Activated CD4-positive, alpha-beta T cell treated with anti-CD3 and anti-CD28 coated beads, Interleukin-2, Interleukin-4, amounts not matched to agents 100 ng/mL and 50 ng/mL, durations not matched to agents 16 hours and 8 hours (primary cell): ENCODE measurements at regions not wholly inside any gene's neighbourhood (a gene's known extent, or its start where the extent isn't known, plus 50 kb on each side); places are given as distances from the start of the nearest gene placed in this dataset.
"Not testable (repeated sequence)": the region's sequence is repeated elsewhere in the genome, so short reads cannot be mapped to it uniquely, and the experiment has no call there.

Source experiments
- DNase-seq: peaks from one replicate; pipeline ENCODE4 v3.0.0-alpha.2; 2020; ENCODE audit warnings: low spot score

DNA sequence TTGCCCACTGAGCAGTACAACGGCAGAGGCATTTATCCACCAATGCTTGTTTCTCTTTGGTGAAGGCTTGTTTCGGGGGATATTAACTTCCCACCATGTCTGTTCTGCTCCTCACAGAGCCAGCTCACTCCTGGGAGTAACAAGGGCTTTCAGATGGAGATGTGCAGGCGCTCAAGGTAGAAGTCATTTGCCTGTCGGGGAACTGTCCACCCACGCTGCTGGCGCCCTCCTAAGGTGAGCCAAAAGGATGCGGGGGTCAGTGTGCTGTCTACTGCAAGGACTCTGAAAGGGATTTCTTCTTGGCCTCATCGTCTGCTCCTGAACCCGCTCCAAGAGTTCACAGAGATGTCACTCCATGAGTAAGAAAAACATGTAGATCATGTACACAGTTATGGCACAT lies 57.0 kb upstream of the CYRIA start:
- no peak for DNase-seq

DNA sequence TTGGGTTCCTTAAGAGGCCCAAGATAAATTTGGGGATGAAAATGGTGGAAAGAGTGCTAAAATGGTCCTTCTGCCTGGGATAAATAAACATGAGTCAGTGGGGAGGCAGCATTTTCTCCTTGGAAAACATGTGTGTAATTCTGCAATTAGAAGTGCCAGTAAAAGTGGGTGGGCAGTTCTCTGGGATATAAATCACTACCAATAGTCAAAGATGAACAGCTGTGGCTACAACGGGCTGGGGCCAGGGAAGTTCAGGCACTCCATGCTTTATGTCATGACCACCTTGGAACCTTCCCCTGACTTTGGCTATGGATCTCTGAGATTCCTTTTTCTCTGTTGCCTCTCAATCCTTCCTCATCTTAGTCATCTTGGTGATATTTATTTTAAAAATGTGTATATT lies 56.5 kb upstream of the CYRIA start:
- no peak for DNase-seq

DNA sequence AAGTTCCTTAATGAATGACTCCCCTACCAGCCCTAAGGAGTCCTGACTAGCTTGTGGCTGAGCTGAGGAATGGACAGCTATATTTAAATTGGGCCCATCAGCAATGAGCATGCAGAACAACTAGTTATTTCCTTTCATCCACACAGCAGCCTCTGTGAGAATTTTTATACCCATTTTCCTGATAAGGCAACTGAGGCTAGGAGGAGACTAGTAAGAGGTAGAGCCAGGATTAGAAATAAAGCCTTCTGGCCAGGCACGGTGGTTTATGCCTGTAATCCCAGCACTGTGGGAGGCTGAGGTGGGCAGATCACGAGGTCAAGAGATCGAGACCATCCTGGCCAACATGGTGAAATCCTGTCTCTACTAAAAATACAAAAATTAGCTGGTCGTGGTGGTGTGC lies 55.9 kb upstream of the CYRIA start:
- not testable (repeated sequence) for DNase-seq

- not testable (repeated sequence) for DNase-seq
Observed at GRCh38 chr2:16720737-16721136, 55.1 kb upstream of the CYRIA start.

DNA sequence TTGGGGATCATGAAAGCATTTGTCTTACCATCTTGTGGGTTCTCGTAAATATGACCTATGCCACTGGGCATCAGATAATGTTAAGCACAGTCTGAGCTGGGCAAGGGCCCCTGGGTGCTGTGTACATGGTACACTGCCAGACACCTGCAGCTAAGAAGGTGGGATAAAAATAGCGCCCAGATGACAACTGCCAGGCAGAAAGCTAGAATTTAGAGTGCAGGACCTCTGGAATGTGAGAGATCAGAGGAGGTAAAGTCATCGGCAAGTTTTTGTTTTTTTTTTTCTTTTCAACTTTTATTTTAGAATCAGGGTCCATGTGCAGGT lies 53.8 kb upstream of the CYRIA start:
- DNase-seq = no peak

- no peak for DNase-seq
Observed at GRCh38 chr2:16718576-16719484, 53.2 kb upstream of the CYRIA start.

GRCh38 chr2:16717477-16717876 lies 51.8 kb upstream of the CYRIA start:
- DNase-seq = no peak

GRCh38 chr2:16716944-16717343 lies 51.3 kb upstream of the CYRIA start:
- no peak for DNase-seq

DNA sequence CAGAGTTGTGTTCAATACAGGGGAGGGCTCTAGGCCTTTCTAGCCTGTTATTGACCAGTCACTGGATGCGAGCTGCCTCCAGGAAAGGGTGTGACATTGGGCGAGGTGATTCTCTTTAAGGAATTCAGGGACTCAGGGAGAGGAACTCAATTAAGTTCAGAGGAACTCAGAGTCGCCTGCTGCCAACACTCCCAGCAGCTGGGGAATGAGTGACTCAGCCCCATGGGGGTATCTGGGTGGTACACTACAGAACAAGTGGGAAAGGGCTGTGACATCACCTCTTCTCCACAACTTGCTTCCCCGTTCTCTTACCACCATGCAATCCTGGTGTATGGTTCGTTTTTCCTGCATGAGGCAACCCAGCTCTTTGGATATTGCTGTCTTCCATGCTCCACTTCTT lies 50.4 kb upstream of the CYRIA start:
- DNase-seq = no peak
